ENCODE measurements at regions not wholly inside any gene's neighbourhood (a gene's known extent, or its start where the extent isn't known, plus 50 kb on each side); places are given as distances from the start of the nearest gene placed in this dataset.

DNA sequence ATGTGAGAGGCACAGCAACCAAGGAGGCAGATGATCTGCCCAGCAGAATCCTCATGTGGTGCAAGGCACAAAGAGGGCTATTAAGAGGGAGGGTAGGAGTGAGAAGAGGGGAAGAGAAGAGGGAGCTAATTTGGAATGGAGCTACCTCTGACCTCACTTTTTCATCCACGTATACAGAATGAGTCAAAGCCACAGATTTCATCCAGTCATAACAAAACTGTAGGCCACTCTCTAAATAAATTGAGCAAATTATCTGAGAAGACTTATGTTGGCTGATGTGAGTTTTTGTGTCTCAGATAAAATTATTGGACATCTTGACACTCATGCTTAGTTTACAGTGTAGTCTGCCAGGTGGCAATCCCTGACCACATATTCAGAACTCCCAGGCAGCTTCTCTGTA, 325.6 kb downstream of the TTLL7 start:
- peak; percentile 42 for DNase-seq (ENCODE audit: low read depth)

DNA sequence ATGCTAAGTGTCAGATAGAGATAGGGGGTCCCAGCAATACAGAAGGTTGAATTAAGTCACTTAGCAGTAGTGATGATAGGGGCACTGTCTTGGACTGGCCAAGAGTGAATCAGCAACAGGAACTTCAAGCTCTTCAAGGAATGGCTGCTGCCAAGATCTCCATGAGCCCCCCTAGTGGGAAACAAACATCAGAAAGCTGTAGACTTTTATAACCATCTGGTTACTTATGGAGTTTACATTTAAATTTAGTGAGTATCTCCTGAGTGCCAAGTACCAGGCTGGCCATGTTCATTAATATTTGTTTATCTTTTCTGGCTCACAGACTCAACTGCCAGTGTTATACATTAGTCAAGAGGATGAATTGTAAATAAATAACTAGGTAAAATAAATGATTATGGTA, 327.3 kb downstream of the TTLL7 start:
- no peak for DNase-seq (ENCODE audit: low read depth)

DNA sequence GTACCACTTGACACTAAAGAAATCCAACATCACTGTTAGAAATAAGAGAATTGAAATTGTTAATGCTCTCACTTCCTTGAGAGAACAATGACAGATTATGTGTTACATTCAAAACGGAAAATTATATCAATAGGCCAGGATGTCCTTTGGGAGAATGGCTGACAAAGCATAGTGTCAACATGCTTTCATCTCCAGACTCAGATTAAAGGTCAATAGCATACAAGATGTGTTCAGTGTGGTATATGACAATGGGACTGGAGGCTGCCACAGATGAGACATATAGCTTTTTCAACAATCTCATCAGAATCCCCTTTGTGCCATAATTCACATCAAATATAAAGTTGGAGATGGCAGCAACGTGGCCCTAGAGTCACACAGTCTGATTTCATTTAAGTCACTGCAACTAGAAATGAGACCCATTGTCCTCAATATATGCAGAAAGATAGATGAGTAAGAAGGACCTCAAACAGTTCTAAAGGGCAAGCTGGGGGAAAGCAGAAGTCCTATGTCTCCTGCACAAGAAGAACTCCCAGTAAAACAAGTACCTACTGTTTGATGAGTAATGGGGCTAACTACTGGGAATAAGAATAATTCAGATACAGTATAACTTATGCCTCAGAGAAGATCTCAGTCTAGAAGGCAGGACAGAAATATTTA, 327.9 kb downstream of the TTLL7 start:
- no peak for DNase-seq (ENCODE audit: low read depth)

DNA sequence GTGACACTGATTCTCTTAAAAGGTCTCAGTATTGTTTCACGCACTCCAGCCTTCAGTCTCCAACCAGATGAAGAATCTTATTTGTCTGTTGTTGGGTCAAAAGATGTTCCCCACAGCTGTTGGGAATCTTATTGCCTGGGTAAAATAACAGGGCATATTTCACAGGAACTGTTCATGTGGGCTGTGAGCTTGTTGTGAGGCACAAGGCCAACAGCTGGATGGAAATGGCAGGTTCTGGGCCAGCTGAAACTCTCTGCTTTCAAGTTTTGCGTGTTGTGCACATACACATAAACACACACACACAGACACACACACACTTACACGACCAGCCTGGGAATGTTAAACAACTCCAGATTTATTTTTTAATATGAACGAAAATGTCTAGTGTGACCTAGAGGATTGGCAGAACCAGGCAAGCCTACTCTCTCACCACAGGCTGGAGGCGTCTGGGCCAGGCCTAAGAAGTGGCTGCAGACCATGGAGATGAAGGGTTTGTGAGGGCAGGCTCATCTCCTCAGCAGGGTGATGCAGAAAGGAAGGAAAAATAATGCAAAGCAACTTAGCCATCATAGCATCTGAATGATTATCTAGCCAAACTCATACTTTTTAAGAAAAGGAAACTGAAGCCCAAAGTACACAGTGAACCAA, 357.0 kb downstream of the TTLL7 start:
- DNase-seq (ENCODE audit: low read depth): no peak

DNA sequence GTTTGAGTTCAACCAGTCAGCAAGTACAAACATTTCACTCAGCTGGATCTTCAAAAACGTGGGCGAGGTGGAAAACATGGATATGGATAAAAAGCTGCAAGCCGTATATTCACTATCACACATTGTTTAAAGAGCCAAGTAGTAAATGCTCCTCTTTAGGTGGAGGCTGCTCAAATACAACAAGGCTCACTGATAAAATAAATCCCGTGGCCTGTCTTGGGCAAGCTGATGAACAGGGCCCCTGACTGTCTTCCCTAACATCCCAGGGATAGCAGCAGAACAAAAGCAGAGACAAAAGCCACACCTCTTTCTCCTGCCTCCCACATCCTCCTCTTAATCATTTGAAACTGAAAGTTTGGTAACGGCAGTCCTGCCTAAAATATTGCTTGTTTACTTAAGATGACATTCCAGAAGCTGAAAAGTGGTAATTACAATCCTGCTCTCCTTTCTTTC, 357.7 kb downstream of the TTLL7 start:
- DNase-seq (ENCODE audit: low read depth): peak; percentile 42

DNA sequence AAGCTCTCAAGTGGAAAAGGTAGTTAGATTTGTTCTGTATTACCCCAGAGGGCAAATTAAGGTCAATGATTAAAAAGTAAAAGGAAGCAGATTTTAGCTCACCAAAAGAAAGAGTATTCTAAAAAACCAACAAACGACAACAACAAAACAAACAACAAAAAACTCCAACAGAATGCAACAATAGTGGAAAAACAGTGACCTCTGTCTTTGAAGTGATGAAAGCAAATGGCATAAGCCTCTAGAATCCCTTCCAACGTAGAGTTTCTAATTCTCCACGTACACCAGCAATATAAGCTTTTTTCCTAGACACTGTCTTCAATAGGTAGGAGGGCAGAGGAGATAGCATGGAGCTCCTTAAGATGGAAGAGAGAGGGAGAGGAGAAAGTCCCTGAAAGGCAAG, 359.1 kb downstream of the TTLL7 start:
- no peak for DNase-seq (ENCODE audit: low read depth)

DNA sequence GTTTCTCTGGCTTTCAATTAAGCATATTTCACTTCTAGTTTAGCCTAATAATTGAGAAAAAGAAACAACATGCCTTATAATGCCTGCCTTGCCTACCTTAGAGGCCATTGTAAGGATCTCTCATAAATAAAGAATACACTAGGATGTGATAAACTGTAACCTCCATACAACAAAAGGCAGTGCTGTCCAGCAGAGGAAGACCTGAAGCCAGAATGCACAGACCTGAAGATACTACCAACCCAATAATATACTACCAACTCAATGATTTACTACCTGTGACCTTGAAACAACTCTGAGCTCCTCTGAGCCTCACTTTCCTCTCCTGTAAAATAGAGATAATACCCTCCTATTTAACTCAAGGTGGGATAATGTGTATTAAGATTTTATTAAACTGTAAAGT, 361.3 kb downstream of the TTLL7 start:
- DNase-seq (ENCODE audit: low read depth): no peak

DNA sequence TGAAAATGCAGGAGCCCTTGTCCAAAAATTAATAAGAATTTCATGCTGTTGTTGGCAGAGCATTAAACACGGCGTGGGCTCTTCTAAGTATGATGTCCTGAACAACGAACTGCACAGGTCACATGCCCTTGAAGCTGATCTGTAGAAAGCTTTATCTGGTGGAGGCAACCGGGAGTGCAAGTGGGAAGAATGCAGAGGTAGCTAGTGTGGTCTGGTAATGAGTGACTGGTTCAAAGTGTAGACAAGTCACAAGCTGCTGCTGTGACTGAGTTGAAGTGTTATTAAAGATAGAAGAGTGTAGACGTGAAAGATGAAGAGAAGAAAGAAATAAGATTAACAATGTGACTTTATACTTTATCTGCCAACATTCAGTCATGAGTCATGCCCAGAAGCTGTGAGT, 361.9 kb downstream of the TTLL7 start:
- no peak for DNase-seq (ENCODE audit: low read depth)

DNA sequence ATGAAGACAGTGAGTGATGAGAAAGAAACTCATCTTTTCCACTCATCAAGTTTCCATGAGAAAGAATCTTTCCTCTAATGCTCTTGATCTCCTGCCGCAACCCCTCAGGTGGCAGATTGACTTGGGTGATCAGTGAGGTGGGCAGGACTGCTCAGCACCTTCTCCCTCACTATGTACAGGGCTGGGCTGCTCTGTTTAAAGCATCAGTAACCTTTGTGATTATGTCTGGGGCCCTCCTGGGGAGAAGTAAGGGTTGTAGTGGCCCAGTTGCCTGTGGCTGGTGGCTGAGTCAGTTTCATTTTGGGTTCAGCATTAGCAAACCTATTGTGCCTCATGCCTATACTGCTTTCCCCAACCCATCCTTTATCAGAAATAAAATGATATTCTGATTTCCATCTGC, 366.0 kb downstream of the TTLL7 start:
- no peak for DNase-seq (ENCODE audit: low read depth)

DNA sequence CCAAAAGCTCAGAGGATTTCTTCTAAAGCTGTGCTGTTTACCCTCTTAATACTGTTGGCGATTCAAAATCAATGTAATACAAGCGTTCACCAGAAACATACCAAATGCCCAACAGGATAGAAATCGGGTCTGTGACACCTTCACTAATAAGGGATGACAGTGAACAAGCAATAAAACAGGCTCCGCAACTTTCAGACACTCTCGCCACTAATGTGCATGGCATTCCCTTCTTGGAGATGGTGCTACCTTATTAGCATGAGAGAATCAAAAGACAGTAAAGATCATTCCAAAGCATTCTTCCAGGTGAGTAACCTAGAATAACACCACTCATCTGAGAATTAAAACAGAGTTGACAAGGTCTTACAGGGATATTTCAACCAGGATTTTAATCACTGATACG, 367.1 kb downstream of the TTLL7 start:
- DNase-seq (ENCODE audit: low read depth): no peak

DNA sequence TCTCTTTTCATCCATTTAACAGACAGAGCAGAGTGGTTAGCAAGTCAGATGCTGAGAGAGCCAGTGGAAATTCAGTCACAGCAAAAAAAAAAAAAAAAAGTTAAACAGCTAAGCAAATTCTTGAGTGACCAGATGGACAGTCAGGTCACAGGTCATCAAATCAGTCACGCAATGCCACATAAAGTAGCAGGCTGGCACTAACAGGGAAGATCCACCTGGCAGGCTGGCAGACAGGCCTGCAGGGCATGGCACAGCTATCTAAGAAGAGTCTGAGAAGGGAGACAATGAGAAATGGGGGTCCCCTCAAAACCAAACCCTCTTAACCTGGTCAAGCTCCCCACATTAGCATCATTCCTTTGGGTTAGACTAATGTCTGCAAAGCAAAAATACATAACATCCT, 371.9 kb downstream of the TTLL7 start:
- peak; percentile 18 for DNase-seq (ENCODE audit: low read depth)

DNA sequence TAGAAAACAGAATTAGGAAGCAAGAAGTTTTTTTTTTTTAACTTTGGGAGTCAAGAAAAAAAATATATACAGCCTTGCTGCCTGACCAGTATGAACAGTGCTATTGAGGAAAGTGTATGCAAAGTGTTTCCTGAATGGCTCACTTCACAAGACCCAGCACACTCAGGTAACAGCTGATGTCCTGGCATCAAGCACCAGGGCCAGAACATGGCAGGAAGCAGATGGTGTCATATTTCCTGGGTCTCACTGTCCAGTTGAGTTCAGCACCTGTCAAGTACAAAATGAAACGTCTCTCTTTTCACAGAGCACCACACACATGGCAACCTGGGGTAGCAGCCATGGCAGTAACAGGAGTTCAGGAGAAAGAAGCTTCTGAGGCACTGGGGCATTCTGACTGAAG, 372.3 kb downstream of the TTLL7 start:
- DNase-seq (ENCODE audit: low read depth): peak; percentile 18

DNA sequence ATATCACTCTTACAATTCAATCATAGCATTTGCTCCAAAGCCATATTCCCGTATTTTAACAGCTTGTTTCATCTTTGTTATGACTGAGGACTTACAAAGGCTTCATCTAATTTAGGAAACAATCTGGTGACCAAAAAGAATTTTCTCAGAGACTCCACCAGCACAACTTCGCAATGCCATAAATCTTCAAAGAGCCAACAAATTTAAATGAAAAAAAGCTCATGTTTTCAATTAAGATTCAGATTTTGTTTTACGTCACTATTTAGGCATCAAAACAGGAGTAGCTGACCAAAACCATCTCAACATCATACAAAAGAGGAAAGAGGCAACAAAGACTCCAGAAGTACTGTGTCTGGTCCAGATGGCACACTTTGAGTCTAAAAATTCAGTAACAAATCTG, 373.3 kb downstream of the TTLL7 start:
- DNase-seq (ENCODE audit: low read depth): no peak

DNA sequence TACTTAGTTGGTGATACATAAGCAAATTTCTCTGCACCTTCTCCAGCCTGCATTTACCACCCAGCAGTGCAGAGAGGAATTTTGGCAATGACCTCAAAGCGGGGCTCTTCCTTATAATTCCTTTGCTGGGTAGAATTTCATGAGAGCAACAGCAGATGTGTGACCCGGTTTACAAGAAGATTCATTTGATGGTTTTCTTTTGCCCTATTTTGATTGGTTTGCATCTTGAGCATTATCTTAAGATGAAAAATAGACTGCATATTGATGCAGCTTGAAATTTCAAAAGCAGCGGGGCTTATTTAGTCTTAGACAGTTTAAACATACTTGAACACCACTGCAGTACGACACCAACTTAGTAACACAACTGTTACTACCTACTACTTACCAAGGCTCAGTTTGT, 378.9 kb downstream of the TTLL7 start:
- DNase-seq (ENCODE audit: low read depth): no peak

DNA sequence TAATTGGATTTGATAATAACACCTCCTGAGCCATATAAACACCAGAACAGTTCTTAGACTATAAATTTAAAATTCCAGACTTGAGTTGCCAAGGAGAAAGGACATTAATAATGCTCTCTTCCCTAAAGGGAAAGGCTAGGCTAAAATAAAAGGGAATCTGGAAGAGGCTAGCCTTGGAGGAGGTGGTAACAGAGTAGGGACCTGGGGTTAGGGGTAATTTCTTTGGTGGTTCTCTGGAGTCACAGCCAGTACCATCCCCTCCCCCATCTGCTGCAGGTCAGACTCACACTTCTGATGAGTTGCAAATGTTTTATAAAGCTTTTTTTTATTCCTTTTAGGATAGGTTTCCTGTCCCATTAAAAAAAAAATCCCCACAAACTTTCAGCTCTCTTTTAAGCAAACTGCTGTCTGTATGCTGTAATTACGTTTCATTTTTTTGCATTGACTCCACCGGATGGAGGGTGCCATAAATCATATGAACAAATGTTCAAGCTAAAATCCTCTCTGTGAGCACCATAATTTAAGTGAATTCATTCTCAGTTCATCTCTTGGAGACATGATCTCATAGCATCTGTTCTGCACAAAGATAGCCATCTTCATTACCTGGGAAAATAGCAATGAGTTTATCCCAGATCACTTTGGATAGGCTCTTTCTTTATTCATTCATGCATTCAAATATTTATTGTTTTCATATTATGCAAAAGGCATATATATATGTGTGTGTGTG, 379.6 kb downstream of the TTLL7 start:
- no peak for DNase-seq (ENCODE audit: low read depth)

DNA sequence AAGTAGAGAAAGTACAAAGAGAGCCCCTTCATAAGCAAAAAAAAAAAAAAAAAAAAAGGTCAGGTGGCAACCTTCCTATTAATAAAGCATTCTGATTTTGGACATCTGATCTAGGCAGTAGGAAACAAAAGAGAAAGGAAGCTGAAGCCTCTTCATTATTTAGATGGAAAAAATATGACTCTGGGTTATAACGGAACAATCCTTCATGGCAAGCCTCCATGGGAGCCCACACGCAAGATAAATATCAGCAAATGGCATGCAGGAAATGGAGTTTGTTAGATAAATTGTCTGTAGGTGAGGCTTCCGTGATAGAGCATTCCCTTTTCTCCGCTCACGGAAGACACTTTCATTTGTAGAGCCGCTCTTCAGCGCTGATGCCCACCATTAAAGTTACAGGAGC, 381.0 kb downstream of the TTLL7 start:
- DNase-seq (ENCODE audit: low read depth): no peak

DNA sequence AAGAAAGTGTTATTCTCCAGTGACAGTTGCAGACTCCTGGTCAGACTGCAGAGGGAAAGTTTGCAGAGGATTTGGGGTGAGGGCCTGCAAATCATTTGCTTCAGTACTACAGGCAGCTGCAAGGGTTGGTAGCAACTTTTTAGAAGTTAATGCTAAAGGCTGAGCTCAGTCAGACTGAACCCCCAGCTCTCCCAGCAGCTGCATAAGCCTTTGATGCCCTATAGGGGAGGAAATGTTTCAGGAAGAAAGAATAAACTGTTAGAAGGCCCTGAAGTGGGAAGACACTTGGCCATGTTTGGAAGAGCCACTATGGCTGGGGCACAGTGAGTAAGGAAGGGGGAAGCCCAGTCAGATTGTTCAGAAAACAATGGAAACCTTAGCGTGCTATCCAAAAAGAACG, 383.6 kb downstream of the TTLL7 start:
- no peak for DNase-seq (ENCODE audit: low read depth)

DNA sequence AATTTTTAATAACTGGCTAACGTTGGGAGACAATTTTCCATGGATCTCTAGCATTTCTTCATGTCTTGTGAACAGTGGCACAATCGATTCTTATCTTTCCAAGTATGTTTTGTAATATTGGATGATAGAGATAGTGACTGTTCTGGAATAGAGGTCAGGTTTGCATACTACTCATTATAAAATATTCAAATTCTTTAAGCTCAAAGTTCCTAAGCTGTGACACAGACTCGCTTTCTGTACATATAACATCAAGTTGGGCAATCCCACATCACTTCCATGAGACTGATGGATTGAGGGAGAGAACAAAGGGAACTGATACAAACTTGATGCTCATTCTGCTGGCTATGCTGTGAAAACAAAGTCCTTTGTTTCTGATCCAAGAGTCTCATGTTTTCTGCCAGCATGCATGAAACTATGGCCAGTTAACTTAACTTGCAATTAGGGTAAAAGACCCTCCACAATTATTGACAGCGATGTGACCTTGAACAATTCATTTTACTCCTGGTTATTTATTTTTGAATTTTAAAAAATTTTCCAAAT, 392.4 kb downstream of the TTLL7 start:
- no peak for DNase-seq (ENCODE audit: low read depth)

DNA sequence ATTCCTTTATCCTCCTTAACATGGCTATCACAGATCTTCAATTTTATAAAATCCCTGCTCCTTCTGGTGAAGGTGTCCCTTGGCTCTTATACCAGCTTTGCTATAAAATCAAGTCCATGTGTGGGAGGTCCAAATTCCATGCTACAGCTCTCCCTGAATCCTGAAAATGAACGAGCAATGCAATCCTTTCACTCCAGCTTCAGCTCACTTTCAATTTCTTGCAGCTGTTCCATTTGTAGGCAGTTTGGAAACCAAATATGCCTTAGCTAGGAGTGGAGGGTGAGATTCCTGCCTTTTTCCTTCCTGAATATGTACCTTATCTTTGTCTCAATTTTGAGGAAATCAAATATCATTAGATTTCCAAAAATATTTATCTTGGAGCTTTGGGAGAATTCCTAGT, 402.6 kb downstream of the TTLL7 start:
- no peak for DNase-seq (ENCODE audit: low read depth)

DNA sequence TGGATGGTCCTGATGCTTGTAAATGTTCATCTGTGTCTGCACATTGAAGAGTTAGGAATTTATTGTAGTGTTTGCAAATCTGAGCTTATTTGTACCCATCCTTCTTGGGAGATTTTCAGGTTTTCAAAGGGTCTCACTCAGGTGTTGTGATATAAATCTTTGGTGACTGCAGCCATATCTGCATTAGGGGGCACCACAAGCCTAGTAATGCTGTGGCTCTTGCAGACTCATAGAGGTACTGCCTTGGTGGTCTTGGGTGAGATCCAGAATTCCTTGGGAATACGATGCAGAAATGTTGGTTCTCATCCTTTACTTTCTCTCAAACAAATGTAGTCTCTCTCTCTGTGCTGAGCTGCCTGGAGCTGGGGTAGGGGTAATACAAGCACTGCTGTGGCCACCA, 405.9 kb downstream of the TTLL7 start:
- DNase-seq (ENCODE audit: low read depth): no peak

DNA sequence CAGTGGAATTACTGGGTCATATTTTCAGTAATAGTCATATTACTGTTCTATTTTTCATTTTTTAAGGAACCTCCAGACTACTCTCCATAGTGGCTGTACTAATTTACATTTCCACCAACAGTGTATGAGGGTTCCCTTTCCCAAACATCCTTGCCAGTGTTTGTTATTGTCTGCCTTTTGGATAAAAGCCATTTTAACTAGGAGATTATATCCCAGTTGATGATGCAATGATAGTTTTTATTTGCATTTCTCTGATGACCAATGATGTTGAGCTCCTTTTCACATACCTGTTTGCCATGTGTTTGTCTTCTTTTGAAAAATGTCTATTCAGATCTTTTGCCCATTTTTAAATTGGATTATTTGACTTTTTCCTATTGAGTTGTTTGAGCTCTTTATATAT, 410.8 kb downstream of the TTLL7 start:
- DNase-seq (ENCODE audit: low read depth): no peak

DNA sequence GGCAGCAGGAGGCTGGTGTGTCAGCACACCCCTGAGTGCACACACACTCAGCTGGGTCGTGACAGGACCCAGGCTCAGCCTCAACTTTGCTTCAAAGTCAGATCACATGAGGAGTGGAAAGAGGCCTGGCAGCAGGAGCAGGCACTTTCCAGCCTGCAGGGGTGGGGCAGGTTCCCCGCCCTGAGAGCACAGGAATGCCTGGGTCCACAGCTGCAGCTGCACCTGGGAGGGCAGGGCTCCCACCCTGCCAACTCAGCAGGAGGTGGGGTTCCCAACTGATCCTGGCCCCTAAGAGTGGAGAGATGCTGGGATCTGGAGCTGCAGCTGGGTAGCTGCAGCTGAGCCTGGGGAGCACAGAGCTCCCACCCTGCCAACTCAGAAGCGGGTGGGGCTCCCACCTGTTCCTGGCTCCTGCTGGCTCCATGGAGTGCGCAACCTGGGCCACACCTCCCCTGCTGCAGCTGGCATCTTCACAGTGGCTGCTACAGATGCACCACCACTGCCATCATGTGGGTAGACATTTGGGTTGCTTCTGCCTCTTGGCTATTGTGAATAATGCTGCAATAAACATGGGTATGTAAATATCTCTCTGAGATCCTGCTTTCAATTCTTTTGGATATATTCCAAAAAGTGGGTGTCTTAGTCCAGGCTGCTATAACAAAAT, 415.4 kb downstream of the TTLL7 start:
- DNase-seq (ENCODE audit: low read depth): peak; percentile 27
